CD4-positive, alpha-beta T cell treated with Interleukin-12 subunit alpha and Interleukin-12 subunit beta, for 1 hour (primary cell): ENCODE measurements at regions not wholly inside any gene's neighbourhood (a gene's known extent, or its start where the extent isn't known, plus 50 kb on each side); places are given as distances from the start of the nearest gene placed in this dataset.
"Not testable (repeated sequence)": the region's sequence is repeated elsewhere in the genome, so short reads cannot be mapped to it uniquely, and the experiment has no call there.

Source experiments
- DNase-seq: peaks from one replicate; pipeline ENCODE4 v3.0.0-alpha.2; 2020

GRCh38 chr11:12585861-12586260 is 88.4 kb upstream of the TEAD1 start:
- no peak for DNase-seq

- DNase-seq, result no peak
Measured at GRCh38 chr11:12587333-12587991, 86.8 kb upstream of the TEAD1 start.

GRCh38 chr11:12591706-12592105 is 82.5 kb upstream of the TEAD1 start:
- DNase-seq, result no peak

- no peak for DNase-seq
Measured at GRCh38 chr11:12592283-12592682, 81.9 kb upstream of the TEAD1 start.

- not testable (repeated sequence) for DNase-seq
Measured at GRCh38 chr11:12595089-12595847, 79.0 kb upstream of the TEAD1 start.

GRCh38 chr11:12598330-12599256 is 75.6 kb upstream of the TEAD1 start:
- no peak for DNase-seq

- DNase-seq, result peak; percentile 11
Measured at GRCh38 chr11:12599408-12600143, 74.6 kb upstream of the TEAD1 start.

- no peak for DNase-seq
Measured at GRCh38 chr11:12600829-12601228, 73.4 kb upstream of the TEAD1 start.

- no peak for DNase-seq
Measured at GRCh38 chr11:12602421-12602820, 71.8 kb upstream of the TEAD1 start.

- DNase-seq, result no peak
Measured at GRCh38 chr11:12603143-12604088, 70.8 kb upstream of the TEAD1 start.

GRCh38 chr11:12604557-12605153 is 69.6 kb upstream of the TEAD1 start:
- DNase-seq, result no peak

- no peak for DNase-seq
Measured at GRCh38 chr11:12606597-12606996, 67.6 kb upstream of the TEAD1 start.

GRCh38 chr11:12608678-12609077 is 65.5 kb upstream of the TEAD1 start:
- not testable (repeated sequence) for DNase-seq

- no peak for DNase-seq
Measured at GRCh38 chr11:12611352-12611751, 62.9 kb upstream of the TEAD1 start.

- DNase-seq, result no peak
Measured at GRCh38 chr11:12617632-12618031, 56.6 kb upstream of the TEAD1 start.

GRCh38 chr11:12618743-12619540 is 55.3 kb upstream of the TEAD1 start:
- DNase-seq, result no peak

- no peak for DNase-seq
Measured at GRCh38 chr11:12623869-12624268, 50.4 kb upstream of the TEAD1 start.
